ENCODE measurements at regions not wholly inside any gene's neighbourhood (a gene's known extent, or its start where the extent isn't known, plus 50 kb on each side); places are given as distances from the start of the nearest gene placed in this dataset.

GRCh38 chr1:34276606-34277005 lies 99.9 kb downstream of the C1orf94 start:
- Histone ChIP-seq H3K27me3 (ENCODE audit: insufficient read depth, poor library complexity, severe bottlenecking) (no peaks in the 10 kb centered on the region), H3K4me3 (replicated peaks; ENCODE audit: insufficient read depth, low read length) (no peak overlapping the region), H3K27ac (replicated peaks) (no peak overlapping the region)
- no peak for TF ChIP-seq CTCF (IDR thresholded peaks at IDR 0.05; ENCODE audit: insufficient read depth, low read length)
- no peak for TF ChIP-seq SPI1 (IDR thresholded peaks at IDR 0.05; ENCODE audit: borderline replicate concordance, low read depth)
- no peak for TF ChIP-seq REST (IDR thresholded peaks at IDR 0.05; ENCODE audit: insufficient replicate concordance, low read depth)
- no peak for TF ChIP-seq POLR2AphosphoS5 (IDR thresholded peaks at IDR 0.05; ENCODE audit: low read depth)
- TF ChIP-seq GABPA (IDR thresholded peaks at IDR 0.05; ENCODE audit: low read depth) = no peak
- DNase-seq (ENCODE audit: low read depth in 1 of 2, low spot score in 1 of 2) = no peak

GRCh38 chr1:34277150-34277549 lies 100.4 kb downstream of the C1orf94 start:
- no peak for TF ChIP-seq SPI1 (IDR thresholded peaks at IDR 0.05; ENCODE audit: borderline replicate concordance, low read depth)
- TF ChIP-seq REST (IDR thresholded peaks at IDR 0.05; ENCODE audit: insufficient replicate concordance, low read depth) = no peak
- no peak for TF ChIP-seq CTCF (IDR thresholded peaks at IDR 0.05; ENCODE audit: insufficient read depth, low read length)
- no peak for TF ChIP-seq POLR2AphosphoS5 (IDR thresholded peaks at IDR 0.05; ENCODE audit: low read depth)
- TF ChIP-seq GABPA (IDR thresholded peaks at IDR 0.05; ENCODE audit: low read depth) = no peak
- no peak overlapping the region for H3K27ac ChIP-seq (replicated peaks)
- no peak for DNase-seq (ENCODE audit: low read depth in 1 of 2, low spot score in 1 of 2)
- H3K4me3 ChIP-seq (replicated peaks; ENCODE audit: insufficient read depth, low read length) = no peak overlapping the region
- H3K27me3 ChIP-seq (ENCODE audit: insufficient read depth, poor library complexity, severe bottlenecking) = no peaks in the 10 kb centered on the region

GRCh38 chr1:34278211-34278610 lies 101.5 kb downstream of the C1orf94 start:
- H3K4me3 ChIP-seq (replicated peaks; ENCODE audit: insufficient read depth, low read length) = no peak overlapping the region
- TF ChIP-seq REST (IDR thresholded peaks at IDR 0.05; ENCODE audit: insufficient replicate concordance, low read depth) = no peak
- H3K27ac ChIP-seq (replicated peaks) = no peak overlapping the region
- H3K27me3 ChIP-seq (ENCODE audit: insufficient read depth, poor library complexity, severe bottlenecking) = no peaks in the 10 kb centered on the region
- DNase-seq (ENCODE audit: low read depth in 1 of 2, low spot score in 1 of 2) = no peak

- no peak overlapping the region for H3K4me3 ChIP-seq (replicated peaks; ENCODE audit: insufficient read depth, low read length)
- no peaks in the 10 kb centered on the region for H3K27me3 ChIP-seq (ENCODE audit: insufficient read depth, poor library complexity, severe bottlenecking)
- TF ChIP-seq REST (IDR thresholded peaks at IDR 0.05; ENCODE audit: insufficient replicate concordance, low read depth) (no peak), SPI1 (IDR thresholded peaks at IDR 0.05; ENCODE audit: borderline replicate concordance, low read depth) (no peak), POLR2AphosphoS5 (IDR thresholded peaks at IDR 0.05; ENCODE audit: low read depth) (no peak), GABPA (IDR thresholded peaks at IDR 0.05; ENCODE audit: low read depth) (no peak), CTCF (IDR thresholded peaks at IDR 0.05; ENCODE audit: insufficient read depth, low read length) (no peak)
- H3K27ac ChIP-seq (replicated peaks) = no peak overlapping the region
- no peak for DNase-seq (ENCODE audit: low read depth in 1 of 2, low spot score in 1 of 2)
These were observed 103.3 kb downstream of the C1orf94 start for GRCh38 chr1:34279971-34280370.

Measured in HL-60 (cell line).